ENCODE measurements at regions not wholly inside any gene's neighbourhood (a gene's known extent, or its start where the extent isn't known, plus 50 kb on each side); places are given as distances from the start of the nearest gene placed in this dataset.

DNA sequence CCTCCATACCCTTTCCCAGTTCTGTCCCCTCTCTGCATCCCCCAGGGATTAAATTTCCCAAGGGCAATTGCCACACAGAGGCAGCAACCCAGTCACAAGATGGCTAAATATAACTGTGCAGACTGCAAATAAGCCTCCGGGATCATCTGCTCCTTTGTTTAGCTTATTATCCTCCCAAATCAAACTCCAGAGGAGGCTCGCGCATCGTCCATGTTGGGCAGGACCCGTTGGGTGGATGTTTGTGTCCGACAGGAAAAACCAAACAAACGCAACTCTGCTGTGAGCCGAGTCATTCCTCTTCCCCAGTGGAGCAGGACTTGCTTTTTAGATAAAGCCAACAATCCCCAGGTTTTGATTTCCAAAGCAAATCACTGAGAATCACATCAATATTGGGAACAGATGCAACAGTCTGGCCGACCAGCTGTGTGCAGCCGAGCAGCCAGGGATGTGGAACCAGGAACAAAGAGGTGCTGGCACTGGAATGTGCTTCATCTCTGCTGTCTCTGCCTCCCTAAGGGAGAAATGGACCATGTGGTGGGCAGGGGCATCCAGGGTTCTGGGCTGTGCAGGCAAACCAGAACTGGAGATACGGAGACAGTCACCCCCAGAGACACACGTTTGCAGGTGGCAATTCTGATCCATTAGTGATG is 89.8 kb downstream of the PTTG1 start:
- no peak for DNase-seq (ENCODE audit: low spot score)
